GM21786 (cell line): ENCODE measurements at regions not wholly inside any gene's neighbourhood (a gene's known extent, or its start where the extent isn't known, plus 50 kb on each side); places are given as distances from the start of the nearest gene placed in this dataset.
A peak's percentile ranks its signal among the peaks of the same experiment; 100 is the strongest.
"Not testable (repeated sequence)": the region's sequence is repeated elsewhere in the genome, so short reads cannot be mapped to it uniquely, and the experiment has no call there.

ENCODE experiments used
- ATAC-seq: cut with Tn5 transposase; IDR thresholded peaks from one replicate; pipeline ENCODE4 v1.9.1; 2021; ENCODE audit not compliant: unreplicated experiment

DNA sequence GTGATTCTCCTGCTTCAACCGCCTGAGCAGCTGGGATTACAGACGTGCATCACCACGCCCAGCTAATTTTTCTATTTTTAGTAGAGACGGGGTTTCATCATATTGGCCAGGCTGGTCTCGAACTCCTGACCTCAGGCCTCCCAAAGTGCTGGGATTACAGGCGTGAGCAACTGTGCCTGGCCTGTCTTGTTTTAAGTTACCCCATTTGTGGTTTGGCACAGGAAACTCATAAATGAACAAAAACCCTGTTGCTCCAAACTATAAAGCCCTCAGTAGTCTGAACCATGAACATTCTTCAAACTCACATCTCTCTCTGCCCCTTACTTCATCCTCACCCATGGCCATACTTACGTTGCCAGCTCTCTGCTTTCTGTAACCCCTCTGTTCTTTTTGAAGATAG, 61.7 kb downstream of the RHOU start:
- ATAC-seq = not testable (repeated sequence)

DNA sequence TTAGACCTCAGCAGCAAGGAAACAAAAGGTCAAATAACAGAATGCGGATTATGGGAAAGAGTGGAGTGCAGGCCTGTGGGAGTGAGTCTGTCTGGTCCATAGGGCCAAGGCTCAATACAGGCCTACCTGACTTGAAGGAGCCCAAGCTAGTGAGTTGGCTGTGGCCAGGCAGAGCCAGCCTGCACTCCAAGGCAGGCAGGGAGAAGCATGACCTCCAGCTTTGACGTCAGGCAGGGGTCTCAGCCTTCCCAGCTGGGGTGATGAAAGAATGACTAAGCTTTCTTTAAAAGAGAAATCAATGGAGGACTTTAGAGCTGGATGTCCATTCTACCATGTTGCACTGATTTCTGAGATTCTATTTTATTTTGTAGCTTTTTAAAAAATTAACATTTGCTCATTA, 62.8 kb downstream of the RHOU start:
- no peak for ATAC-seq

DNA sequence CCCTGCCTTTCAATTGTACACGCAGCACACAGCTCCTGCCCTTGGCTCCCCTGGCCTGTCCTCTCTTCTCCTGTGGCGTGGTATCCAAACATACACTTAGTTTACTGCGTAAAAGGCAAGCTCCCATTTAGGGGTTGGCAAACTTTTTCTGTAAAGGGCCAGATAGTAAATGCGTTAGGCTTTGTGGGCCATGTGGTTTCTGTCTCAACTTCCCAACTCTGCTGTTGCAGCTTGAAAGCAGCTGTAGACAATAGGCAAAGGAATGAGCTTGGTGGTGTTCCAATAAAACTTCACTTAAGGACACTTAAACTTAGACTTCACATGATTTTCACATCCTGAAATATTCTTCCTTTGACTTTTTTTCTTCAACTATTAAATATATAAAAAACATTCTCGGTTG, 63.3 kb downstream of the RHOU start:
- ATAC-seq = no peak

DNA sequence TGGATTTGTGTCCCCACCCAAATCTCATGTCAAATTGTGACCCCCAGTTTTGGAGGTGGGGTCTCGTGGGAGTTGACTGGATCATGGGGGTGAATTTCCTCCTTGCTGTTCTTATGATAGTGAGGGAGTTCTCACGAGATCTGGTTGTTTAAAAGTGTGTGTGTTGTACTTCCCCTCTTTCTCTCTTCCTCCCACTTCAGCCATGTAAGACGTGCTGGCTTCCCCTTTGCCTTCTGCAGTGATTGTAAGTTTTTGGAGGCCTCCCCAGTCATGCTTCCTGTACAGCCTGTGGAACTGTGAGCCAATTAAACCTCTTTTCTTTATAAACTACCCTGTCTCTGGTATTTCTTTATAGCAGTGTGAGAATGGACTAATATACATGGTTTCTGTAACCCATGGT, 64.6 kb downstream of the RHOU start:
- no peak for ATAC-seq

DNA sequence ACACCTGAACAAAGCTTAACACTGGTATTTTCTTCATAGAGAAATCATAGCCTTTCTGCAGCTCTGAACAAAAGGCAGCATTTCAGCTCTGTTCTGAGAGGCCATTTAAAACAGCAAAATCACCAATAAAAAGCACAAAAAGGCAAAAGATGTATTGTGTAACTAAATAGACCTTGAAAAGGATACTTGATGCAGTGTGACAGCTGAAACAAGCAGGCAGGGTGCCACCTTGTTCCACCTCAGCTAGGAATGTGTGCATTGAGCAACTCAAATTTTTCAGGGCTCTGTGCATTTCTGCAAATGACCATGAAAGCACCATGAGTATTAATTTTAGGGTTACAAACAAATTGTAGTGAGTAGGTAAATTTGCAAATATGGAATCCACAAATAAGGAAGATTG, 65.8 kb downstream of the RHOU start:
- ATAC-seq = no peak

DNA sequence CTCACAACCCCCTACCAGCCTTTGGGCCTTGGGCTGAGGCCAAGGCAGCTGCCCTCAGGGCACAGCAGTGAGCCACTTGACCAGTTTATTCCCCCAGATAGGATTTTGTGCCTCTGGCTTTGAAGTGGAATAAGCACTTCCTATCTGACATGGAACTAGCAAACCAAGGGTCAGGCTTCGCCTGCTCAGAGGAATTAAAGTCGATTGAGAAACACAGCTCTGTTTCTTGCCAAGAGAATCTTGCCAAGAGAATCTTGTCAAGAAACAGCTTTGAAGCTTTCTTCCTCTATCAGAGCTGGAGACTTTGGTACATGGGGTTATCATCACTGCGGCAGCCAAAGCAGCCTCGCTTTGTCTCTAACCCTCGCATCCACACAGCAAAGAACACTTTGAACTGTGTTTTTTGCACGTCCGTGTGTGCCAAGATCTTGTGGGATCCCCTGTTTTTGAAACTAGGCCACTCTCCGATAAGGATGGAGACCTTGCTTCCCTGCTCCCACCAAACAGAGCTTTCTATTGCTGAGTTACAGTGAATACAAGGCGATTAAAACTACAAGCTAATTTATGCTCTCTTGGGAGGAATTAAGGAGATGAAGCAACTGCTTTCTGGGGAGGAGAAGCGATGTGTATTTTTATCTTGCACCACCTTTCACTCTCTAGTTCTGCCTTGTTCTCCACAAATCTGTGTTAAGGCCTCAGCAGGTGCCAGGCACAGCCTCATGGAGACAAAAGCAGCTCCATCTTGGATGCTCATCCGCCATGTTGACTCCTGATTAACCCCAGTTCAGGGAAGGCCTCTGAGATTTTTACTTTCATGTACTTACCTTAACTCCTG, 67.3 kb downstream of the RHOU start:
- no peak for ATAC-seq

DNA sequence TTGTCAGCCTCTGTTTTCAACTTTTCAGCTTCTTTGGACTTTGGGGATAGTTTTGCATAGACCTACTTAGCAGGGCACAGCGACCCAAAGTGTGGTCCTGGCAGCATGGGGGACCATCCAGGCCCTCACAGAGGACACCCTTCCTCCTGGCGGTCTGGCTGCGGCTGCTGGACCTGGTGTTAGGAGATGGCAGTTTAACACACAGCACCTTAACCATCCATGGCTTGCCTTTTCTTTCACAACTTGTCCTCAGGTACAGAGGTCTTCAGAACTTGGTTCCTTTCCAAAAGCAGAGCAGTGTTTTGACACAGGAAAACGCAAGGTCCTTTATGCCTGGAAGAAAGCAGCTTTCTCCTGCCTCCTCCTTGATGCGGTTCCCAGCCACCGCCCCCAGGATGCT, 68.1 kb downstream of the RHOU start:
- no peak for ATAC-seq

DNA sequence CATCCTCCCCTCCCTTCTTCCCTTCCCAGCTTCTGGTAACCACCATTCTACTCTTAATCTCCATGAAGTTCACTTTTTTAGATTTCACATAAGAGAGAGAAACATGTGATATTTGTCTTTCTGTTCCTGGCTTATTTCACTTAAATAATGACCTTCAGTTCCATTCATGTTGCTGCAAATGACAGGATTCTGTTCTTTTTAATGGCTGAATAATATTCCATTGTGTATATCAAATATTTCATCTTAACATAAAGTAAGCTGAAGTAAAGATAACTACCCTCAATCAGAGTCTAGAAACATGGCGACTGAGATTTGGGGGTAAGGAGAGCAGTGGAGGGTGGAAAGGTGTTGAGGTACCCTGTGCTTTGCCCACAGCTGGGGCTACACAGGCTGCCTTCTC, 68.9 kb downstream of the RHOU start:
- no peak for ATAC-seq

DNA sequence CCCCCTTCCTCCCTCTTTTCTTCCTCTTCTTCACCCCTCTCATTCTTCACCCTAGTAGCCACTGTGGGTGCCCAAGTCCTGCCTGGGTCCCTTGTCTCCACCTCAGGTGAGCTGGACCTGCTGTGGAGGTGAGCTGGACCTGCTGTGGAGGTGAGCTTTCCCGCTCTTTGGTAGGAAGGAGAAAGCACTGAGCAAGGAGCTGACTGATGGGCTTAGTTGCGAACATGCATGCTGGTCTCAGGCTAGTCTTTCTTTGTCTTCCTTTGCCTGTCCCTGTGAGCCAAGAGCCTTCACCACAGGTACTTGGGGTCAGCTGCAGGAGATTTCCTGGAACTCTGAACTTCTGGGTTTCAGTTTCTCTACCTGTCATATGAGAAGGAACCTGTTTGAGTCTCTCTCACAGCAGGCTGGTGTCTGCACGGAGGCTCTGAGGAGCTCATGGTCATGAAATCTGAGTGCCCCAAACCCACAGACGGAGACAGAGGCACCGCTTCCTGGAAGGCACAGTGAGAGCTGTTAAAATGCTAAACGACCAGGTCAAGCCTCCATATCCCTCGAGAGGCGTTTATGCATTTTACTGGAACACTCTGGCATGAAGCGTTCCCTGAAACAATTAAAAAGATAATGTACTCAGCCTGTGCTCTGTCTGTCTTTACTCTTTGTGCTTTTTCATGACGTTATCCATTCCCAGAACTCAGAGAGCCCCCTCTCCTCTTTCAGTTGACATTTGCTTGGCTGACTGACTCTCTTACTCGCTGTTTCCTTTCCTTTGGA, 69.5 kb downstream of the RHOU start:
- ATAC-seq = no peak

DNA sequence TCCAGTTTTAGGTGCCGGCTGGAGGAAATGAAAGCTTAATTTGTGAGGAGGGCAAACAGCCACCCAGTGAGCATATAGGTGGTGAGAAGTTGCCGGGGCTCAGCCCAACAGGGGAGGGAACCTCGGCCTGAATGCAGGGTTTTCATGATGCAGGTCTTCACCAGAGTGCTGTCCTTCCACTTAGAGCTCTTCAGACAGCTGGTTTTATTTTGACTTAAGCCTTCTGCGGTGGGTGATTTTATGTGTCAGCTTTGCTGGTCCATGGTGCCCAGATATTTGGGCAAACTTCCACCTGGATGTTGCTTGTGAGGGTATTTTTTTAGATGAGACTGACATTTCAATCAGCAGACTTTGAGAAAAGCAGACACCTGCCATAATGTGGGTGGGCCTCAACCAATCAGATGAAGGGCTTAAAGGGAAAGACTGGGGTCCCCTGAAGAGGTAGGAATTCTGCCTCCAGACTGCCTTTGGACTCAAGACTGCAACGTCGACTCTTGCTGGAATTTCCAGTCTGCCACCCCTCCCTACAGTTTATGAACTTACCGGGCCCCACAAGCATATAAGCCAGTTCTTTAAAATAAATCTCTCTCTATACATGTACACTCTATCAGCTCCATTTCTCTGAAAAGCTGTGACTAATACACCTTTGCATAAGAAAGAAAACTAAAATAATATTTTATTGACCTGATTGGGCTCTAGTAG, 72.8 kb downstream of the RHOU start:
- no peak for ATAC-seq

DNA sequence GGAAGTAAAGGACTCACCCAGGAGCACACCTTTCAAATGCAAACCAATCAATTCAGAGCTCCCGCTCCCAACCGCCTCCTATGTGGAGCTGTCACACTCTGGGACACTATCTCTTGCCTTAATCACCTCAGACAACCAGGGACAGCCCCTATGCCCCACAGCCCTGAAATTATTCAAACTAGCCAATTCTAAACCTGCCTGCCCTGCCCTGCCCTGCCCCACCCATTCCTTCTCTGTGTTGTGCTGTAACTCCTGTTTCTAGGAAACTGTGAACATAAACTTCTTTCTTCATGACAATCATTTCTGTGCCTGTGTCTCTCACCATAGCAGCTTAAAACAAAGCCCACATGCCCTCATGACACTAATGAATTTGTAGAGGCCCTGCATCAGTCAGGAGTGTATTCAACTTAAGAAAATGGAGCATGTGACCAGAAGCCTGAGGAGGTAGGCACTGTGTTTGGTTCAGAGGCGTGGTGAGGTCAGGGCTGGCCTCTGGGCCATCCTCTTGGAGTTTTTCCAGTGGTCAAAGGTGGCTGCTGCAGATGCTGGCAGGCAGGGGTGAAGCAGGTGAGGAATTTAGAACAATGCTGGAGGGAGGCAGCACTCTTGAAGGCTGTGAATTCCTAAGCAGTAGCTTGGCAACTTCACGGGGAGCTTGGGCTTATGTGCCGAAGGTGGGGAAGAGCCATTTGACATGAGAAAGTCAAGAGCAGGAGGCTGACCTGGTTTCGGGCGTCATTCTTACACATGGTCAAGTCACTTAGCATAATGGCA, 74.5 kb downstream of the RHOU start:
- no peak for ATAC-seq

DNA sequence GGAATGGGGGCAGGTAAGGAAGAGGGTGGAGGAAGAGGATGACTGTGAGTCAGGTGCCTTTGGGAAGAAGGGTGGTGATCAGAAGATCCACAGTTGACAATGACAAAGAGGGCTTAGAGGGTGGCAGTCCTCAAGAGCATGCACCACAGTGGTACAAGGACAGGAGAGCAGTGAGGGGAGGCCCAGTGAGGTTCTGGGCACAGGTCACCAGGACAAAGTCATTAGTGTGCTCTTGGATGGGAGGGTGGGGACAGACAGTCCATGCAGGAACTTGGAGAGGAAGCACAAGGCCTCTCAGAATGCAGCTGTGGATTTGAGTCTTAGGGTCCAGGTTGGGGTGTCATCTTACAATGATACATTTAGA, 75.1 kb downstream of the RHOU start:
- no peak for ATAC-seq

DNA sequence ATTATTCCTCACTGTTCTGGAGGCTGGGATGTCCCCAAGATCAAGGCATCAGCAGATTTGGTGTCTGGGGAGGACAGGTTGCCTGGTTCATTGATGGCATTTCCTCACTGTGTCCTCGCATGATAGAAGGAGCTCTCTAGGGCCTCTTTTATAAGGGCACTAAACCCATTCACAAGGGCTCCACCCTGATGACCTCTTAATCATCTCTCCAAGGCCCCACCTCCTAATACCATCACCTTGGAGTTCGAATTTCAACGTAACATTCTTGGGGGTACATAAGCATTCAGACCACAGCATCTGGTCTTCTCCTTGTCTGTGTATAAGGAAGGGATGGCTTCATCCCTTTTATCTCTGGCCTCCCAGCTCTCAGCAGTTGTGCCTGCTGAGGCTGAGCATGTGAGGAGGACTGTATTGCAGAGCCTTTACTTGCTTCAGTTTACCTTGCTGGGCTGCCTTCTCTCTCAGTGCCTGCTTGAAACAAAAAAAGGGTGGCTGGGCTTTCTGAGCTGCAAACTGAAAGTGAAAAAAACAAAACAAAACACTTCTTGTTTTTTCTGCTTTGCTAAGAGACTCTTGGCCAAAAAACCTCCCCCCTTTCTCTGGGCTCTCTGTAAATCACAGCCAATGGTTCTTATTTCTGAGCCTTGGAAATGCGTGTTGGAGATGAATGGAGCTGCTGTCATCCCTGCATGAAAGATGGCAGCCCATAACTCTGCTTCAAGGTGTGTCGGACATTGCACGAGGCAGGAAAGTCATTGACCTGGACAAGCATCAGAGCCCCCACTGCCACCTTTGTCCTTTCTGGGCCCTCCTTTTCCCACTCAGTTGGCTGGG, 75.8 kb downstream of the RHOU start:
- peak; percentile 45 for ATAC-seq

DNA sequence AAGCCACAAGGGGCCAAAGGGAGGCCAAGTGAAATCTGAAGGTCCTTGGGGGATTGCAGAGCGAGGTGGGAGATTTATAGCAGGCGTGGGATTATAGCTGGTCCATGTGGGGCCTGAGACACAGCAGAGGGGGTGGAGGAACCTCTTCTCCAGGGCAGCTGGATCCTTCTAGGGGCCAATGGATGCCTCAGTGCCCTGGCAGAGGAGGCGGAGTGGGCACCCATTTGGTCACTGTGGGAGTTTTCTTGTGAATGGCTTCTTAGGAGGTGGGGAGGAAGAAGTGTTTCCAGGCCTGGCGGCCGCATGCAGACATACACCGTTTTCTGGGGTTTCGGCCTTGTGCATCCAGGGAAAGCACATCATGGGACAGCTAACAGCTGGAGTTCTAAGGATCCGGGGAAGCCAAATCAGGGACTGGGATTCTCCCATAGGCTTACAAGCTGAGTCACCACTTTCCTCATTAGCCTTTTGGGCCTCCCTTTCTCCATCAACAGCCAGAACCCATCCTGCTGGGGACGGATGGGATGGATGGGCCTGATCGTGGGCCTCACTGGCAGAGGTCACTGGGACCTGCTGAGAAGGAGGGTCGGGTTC, 76.5 kb downstream of the RHOU start:
- no peak for ATAC-seq

DNA sequence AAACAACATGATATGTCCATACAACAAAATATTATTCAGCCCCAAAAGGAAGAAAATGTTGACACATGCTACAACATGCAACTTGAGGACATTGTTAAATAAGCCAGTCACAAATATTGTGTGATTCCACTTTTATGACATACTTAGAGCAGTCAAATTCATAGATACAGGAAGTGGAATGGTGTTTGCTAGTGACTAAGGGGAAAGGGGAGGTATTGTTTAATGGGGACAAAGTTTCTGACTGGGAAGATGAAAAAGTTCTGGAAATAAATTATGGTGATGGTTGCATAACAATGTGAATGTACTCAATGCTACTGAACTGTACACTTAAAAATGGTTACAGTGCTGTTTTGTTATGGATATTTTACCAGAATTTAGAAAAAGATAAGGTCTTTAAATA, 77.7 kb downstream of the RHOU start:
- ATAC-seq = no peak

DNA sequence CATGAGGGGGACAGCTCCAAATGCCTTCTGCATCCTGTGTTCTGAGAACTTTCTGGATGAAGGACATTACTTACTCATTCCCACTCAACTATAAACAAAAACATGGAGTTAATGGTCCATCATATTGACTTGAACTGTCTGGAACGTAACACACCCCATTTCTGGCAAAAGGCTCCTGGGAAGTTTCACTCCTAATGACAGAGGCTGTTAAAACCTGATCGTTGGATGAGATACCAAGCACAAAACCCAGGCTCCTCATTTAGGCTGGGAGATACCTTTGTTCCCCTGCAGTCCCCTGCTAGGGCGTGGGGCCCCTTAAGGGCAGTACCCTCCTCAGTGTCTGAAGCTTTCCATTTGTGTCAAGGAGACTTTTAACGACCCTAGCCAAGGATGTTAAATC, 78.9 kb downstream of the RHOU start:
- ATAC-seq = no peak

DNA sequence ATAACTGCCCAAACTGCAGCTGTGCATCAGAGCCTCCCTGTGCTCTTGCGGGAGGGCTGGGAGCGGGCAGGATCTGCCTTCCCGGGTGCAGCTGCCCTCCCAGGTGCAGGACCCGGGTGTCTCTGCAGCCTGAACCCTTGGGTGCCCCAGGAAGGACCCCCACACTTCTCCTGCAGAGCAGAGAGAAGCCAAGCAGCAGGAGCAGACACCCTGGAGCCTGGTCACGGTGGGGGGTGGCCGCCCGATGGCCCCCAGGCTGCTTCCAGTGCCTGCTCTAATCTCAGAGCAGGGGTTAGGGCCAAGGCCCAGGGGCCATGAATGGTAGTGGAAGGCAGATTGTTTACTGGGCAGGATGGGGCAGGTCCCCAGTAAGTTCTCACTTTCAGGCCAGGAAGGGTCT, 83.0 kb downstream of the RHOU start:
- ATAC-seq = no peak

DNA sequence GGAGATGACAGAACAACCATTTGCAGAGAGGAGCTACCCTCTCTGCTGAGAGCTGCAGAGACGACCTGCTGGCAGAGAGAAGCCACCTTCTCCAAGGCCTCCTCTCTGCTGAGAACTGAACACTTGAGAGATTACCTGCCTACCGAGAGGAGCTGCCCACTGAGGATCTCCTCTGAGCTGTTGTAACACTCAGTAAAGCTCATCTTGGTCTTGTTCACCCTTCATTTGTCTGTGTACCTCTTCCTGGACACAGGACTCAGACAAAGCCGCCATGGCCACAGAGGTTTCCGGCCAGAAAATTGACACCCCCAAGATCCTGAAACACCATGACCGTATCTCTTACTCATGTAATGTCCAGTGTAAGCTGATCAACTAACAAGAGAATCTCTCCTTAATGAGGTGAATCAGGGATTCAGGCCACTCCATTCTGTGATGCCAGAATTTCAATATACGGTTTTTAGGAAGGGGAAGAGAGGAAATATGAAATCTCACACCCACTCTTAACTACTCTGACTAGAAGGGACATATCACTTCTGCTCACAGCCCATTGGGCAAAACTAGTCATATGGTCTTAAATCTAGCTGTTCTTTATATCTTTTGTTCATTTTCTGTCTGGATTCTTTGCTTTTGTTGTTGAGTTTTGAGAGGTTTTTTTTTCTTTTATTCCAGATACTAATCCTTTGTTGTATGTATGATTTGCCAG, 83.8 kb downstream of the RHOU start:
- ATAC-seq = no peak

DNA sequence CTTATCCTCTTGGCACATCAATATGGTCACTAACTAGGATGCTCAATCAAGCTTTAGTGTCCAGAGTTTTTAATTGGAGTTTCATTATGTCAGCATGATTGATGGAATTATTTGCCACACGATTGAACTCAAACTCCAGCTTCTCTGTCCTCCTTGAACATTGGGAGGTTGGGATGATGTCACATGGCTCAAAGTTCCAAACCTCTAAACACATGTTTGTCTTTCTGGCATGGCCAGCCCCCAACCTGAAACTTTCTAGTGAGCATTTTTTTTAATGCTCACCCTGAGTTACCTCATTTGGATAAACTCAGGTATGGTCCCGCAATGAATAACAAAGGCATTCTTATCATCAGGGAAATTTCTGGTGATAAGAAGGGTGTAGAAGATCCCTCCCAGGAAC, 86.0 kb downstream of the RHOU start:
- ATAC-seq = no peak
